Neural cell (in vitro differentiated cells): ENCODE measurements at regions not wholly inside any gene's neighbourhood (a gene's known extent, or its start where the extent isn't known, plus 50 kb on each side); places are given as distances from the start of the nearest gene placed in this dataset.

Experiments
- H2AFZ ChIP-seq: fragments of 200-600, 300-800 bp; sonication (generic), shearing (Covaris generic); 2 replicates; pipeline ENCODE4 v1.6.0; 2014; ENCODE audit warnings: low read depth, mild to moderate bottlenecking, antibody characterized with exemption, low read length, moderate library complexity
- H3F3A ChIP-seq: fragments of 200-600 bp; shearing (Covaris generic); 2 replicates; pipeline ENCODE4 v1.6.1; 2016; ENCODE audit warnings: mild to moderate bottlenecking, moderate library complexity, mixed read lengths, antibody characterized with exemption, low read length; ENCODE audit not compliant: insufficient read depth, poor library complexity, severe bottlenecking
- H3K27ac ChIP-seq: fragments of 200-600, 300-800 bp; sonication (generic), shearing (Covaris generic); 2 replicates; pipeline ENCODE4 v1.5.1; 2014; ENCODE audit warnings: mild to moderate bottlenecking, low read length, moderate library complexity
- H3K27me3 ChIP-seq: fragments of 300-800, 200-600 bp; sonication (generic), shearing (Covaris generic); 2 replicates; pipeline ENCODE4 v1.6.0; 2014; ENCODE audit warnings: mild to moderate bottlenecking, low read depth, low read length, moderate library complexity; ENCODE audit not compliant: insufficient read depth
- H3K36me3 ChIP-seq: fragments of 300-800, 200-600 bp; sonication (generic), shearing (Covaris generic); 2 replicates; pipeline ENCODE4 v1.5.1; 2014; ENCODE audit warnings: mild to moderate bottlenecking, antibody characterized with exemption, low read length, moderate library complexity; ENCODE audit not compliant: insufficient read depth
- H3K4me2 ChIP-seq: fragments of 300-800, 200-600 bp; sonication (generic), shearing (Covaris generic); 2 replicates; pipeline ENCODE4 v1.6.0; 2014; ENCODE audit warnings: mild to moderate bottlenecking, low read length
- H3K4me3 ChIP-seq: fragments of 300-800, 200-600 bp; sonication (generic), shearing (Covaris generic); 2 replicates; pipeline ENCODE4 v1.5.1; 2014; ENCODE audit warnings: mild to moderate bottlenecking, low read length, moderate library complexity
- H3K79me2 ChIP-seq: fragments of 200-600 bp; shearing (Covaris generic); replicated peaks from 2 replicates; pipeline ENCODE4 v1.6.0; 2014; ENCODE audit warnings: mild to moderate bottlenecking, low read length, moderate library complexity; ENCODE audit not compliant: insufficient read depth
- H3K9ac ChIP-seq: fragments of 300-800, 200-600 bp; sonication (generic), shearing (Covaris generic); 2 replicates; pipeline ENCODE4 v1.6.1; 2016; ENCODE audit warnings: mild to moderate bottlenecking, low read length, mixed read lengths
- H3K9me2 ChIP-seq: fragments of 200-600 bp; shearing (Covaris generic); 2 replicates; pipeline ENCODE4 v1.6.1; 2016; ENCODE audit warnings: mild to moderate bottlenecking, low read length, mixed read lengths; ENCODE audit not compliant: insufficient read depth
- H3K9me3 ChIP-seq: fragments of 200-600, 300-800 bp; sonication (generic), shearing (Covaris generic); 2 replicates; pipeline ENCODE4 v1.6.1; 2016; ENCODE audit warnings: mild to moderate bottlenecking, mixed run types, low read length, moderate library complexity, mixed read lengths
- H4K20me1 ChIP-seq: fragments of 200-600 bp; shearing (Covaris generic); 2 replicates; pipeline ENCODE4 v1.6.1; 2016; ENCODE audit warnings: mild to moderate bottlenecking, mixed run types; ENCODE audit not compliant: insufficient read depth
- CTCF ChIP-seq: fragments of 450-650 bp; IDR thresholded peaks from 2 replicates; pipeline ENCODE4 v1.5.1; 2014; ENCODE audit warnings: antibody characterized with exemption, mild to moderate bottlenecking, moderate library complexity; ENCODE audit not compliant: poor library complexity, severe bottlenecking
- EP300 ChIP-seq: fragments of 450-650 bp; conservative IDR thresholded peaks from 2 replicates; pipeline ENCODE4 v1.6.1; 2014; ENCODE audit warnings: antibody characterized with exemption, mild to moderate bottlenecking, moderate library complexity; ENCODE audit not compliant: poor library complexity, severe bottlenecking
- EZH2 ChIP-seq: fragments of 200-600, 300-800 bp; shearing (Covaris generic), sonication (generic); IDR thresholded peaks from 2 replicates; pipeline ENCODE4 v1.6.1; 2014; ENCODE audit warnings: antibody characterized with exemption, low read length, borderline replicate concordance, mild to moderate bottlenecking; ENCODE audit not compliant: insufficient read depth, poor library complexity, severe bottlenecking
- MXI1 ChIP-seq: fragments of 450-650 bp; conservative IDR thresholded peaks from 2 replicates; pipeline ENCODE4 v1.6.1; 2014; ENCODE audit warnings: antibody characterized with exemption, mild to moderate bottlenecking; ENCODE audit not compliant: poor library complexity, severe bottlenecking
- POLR2AphosphoS5 ChIP-seq: IDR thresholded peaks from 2 replicates; pipeline ENCODE4 v1.6.1; 2012
- RAD21 ChIP-seq: fragments of 450-650 bp; conservative IDR thresholded peaks from 2 replicates; pipeline ENCODE4 v1.6.1; 2014; ENCODE audit warnings: antibody characterized with exemption, mild to moderate bottlenecking, moderate library complexity
- REST ChIP-seq: IDR thresholded peaks from 2 replicates; pipeline ENCODE4 v1.6.1; 2012; ENCODE audit warnings: borderline replicate concordance
- SMC3 ChIP-seq: fragments of 450-650 bp; conservative IDR thresholded peaks from 2 replicates; pipeline ENCODE4 v1.6.1; 2014; ENCODE audit warnings: antibody characterized with exemption, mild to moderate bottlenecking, moderate library complexity; ENCODE audit not compliant: poor library complexity
- TAF1 ChIP-seq: IDR thresholded peaks from 2 replicates; pipeline ENCODE4 v1.6.1; 2012; ENCODE audit warnings: low read depth

GRCh38 chr11:109320595-109320994 is 101.4 kb upstream of the C11orf87 start:
- Histone ChIP-seq H3K79me2 (no peaks in the 10 kb centered on the region), H3K9ac (no peak overlapping the region), H2AFZ (no peak overlapping the region), H3K27me3 (no peaks in the 10 kb centered on the region), H3K27ac (no peak overlapping the region), H3K9me3 (no peaks in the 10 kb centered on the region), H3K36me3 (no peaks in the 10 kb centered on the region), H3K9me2 (no peaks in the 10 kb centered on the region), H3F3A (no peaks in the 10 kb centered on the region), H4K20me1 (no peaks in the 10 kb centered on the region), H3K4me2 (no peak overlapping the region), H3K4me3 (no peak overlapping the region)
- no peak for TF ChIP-seq RAD21
- no peak for TF ChIP-seq CTCF
- TF ChIP-seq EZH2: no peak
- no peak for TF ChIP-seq SMC3
- TF ChIP-seq POLR2AphosphoS5: no peak
- TF ChIP-seq MXI1: no peak
- TF ChIP-seq EP300: no peak

- Histone ChIP-seq H3K36me3 (no peaks in the 10 kb centered on the region), H3K27ac (no peak overlapping the region), H3K9ac (no peak overlapping the region), H3K4me2 (no peak overlapping the region), H3K9me3 (no peaks in the 10 kb centered on the region), H3K4me3 (no peak overlapping the region), H3F3A (no peaks in the 10 kb centered on the region), H3K79me2 (no peaks in the 10 kb centered on the region), H3K9me2 (no peaks in the 10 kb centered on the region), H3K27me3 (no peaks in the 10 kb centered on the region), H4K20me1 (no peaks in the 10 kb centered on the region), H2AFZ (no peak overlapping the region)
- TF ChIP-seq REST: no peak
- no peak for TF ChIP-seq POLR2AphosphoS5
Measured at GRCh38 chr11:109326781-109327180, 95.2 kb upstream of the C11orf87 start.

GRCh38 chr11:109329716-109330115 is 92.3 kb upstream of the C11orf87 start:
- Histone ChIP-seq H3K9me2 (no peaks in the 10 kb centered on the region), H3K9me3 (no peaks in the 10 kb centered on the region), H3K79me2 (no peaks in the 10 kb centered on the region), H3K36me3 (no peaks in the 10 kb centered on the region), H3F3A (no peaks in the 10 kb centered on the region), H3K9ac (no peak overlapping the region), H3K27me3 (no peaks in the 10 kb centered on the region), H2AFZ (no peak overlapping the region), H3K27ac (no peak overlapping the region), H3K4me3 (no peak overlapping the region), H3K4me2 (no peak overlapping the region), H4K20me1 (no peaks in the 10 kb centered on the region)
- TF ChIP-seq EZH2 (no peak), POLR2AphosphoS5 (no peak), RAD21 (no peak), EP300 (no peak), CTCF (no peak), MXI1 (no peak), TAF1 (no peak), REST (no peak), SMC3 (no peak)
